Pons (tissue), 1 donor: ENCODE measurements at regions not wholly inside any gene's neighbourhood (a gene's known extent, or its start where the extent isn't known, plus 50 kb on each side); places are given as distances from the start of the nearest gene placed in this dataset.
"Not testable (repeated sequence)": the region's sequence is repeated elsewhere in the genome, so short reads cannot be mapped to it uniquely, and the experiment has no call there.

ENCODE experiments used
- DNase-seq: peaks from one replicate; pipeline ENCODE4 v3.0.0-alpha.2; 2016; ENCODE audit warnings: low spot score

DNA sequence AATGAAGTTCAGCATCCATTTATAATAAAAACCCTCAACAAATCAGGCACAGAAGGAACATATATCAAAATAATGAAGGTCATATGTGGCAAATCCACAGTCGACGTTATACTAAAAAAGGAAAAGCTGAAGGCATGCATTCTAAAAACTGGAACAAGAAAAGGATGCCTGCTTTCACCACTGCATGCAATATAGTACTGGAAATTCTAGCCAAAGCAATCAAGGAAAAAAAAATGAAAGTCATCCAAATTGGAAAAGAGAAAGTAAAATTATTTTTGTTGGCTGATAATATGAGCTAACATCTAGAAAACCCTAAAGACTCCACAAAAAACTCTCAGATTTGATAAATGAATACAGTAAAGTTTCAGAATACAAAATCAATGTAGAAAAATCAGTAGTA lies 1123.2 kb downstream of the TBL1XR1 start:
- no peak for DNase-seq

DNA sequence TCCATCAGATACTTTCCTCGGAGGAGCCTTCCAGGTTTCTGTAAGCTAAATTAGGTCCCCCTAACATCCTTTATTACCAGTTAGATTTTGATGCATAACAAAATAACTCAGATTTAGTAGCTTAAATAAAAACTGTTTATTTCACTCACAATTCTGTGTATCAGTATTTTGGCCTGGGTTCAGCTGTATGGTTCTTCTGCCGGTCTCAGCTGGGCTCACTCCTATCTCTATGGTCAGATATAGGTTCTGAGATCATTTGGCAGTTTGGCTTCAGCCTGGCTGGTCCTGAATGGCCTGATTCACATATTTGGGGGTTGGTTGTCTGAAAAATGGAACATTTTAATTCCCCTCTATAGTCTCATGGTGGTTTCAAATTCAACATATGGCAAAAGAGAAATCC lies 1125.3 kb downstream of the TBL1XR1 start:
- no peak for DNase-seq

DNA sequence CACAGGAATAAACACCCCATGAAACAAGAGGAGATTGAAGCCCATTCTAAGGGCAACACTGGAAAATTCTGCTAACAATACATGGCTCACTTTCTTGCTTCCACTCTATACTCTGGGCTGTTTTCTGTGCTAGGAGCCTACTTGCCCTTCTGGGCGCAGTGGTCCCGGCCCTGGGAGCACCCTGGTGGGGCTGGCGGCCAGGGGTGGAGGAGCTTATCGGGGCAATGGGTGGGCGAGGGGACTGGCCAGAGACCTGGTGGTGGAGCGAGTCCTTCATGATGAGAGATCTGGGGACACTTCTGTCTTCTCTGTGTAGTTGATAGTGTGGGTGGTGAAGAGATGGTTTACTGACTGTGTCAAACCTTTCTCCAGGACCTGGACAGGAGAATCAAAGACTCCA lies 1128.5 kb downstream of the TBL1XR1 start:
- DNase-seq, result no peak

DNA sequence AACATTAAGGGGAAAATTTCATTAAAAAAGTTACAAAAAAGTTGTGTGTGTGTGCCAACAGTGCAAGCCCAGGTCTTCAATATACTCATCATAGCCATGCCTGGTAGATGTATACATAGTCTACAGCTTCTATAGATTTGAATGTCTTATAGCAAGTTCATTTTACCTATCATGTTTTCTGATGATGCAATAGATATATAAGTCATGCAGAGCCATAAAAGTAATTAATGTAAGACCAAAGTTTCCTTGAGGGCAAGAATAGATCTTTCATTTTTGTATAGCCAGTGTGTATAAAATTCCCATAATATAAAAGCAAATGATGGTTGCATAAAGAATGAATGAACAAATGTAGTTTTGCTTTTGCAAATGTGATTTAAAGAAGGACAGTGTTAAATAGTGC lies 1138.4 kb downstream of the TBL1XR1 start:
- no peak for DNase-seq

DNA sequence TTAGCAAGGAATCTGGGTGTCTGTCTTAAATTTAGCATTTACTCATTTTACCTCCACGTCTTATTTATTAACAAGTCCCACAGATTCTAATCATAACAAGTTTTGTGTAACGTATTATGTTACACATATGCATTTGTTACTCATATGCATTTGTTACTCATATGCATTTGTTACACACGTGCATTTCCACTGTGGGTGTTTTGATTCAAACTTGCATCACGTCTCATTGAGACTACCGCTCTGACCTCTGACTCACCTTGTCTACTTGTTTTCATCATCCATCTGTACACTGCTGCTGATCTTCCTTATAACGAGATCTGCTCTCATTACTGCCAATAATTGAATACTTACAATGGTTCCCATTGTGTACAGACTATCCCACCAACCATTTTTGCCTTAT lies 1141.4 kb downstream of the TBL1XR1 start:
- DNase-seq, result no peak

DNA sequence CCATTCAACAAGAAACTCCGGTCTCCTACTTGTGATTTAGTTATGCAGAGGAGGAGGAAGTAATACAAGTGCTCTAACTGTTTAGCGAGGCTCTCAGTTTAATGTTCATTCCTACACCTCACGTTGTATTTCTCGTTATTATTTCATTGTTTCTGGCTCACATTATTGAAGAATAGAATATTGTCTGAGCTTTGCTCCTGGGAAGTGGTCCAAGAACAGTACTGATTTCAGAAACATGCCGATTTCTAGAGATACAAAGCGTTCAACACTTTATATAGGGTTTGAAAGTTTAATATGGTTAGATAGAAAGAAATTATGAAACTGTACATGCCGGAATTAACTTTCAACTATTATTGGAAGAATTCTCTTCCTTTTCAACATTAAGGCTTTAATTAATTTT lies 1145.5 kb downstream of the TBL1XR1 start:
- DNase-seq, result no peak

DNA sequence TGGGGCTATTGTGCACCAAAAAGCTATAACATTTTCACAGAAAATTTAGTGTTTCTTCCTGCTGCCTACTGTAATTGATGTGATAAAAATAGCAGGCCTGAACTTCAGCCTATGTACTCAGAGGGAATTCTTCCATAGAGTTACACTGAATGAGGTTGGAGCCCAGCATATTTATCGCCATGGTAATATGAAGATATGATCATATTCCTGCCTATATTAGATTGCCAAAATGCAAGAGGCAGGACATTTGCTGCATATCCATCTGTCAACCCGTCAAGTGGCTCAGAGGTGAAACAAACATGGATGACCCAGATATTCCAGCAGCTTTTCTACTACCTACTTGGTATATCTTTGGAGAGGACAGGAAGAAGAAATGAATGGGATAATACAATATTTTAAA lies 1150.6 kb downstream of the TBL1XR1 start:
- DNase-seq, result no peak

DNA sequence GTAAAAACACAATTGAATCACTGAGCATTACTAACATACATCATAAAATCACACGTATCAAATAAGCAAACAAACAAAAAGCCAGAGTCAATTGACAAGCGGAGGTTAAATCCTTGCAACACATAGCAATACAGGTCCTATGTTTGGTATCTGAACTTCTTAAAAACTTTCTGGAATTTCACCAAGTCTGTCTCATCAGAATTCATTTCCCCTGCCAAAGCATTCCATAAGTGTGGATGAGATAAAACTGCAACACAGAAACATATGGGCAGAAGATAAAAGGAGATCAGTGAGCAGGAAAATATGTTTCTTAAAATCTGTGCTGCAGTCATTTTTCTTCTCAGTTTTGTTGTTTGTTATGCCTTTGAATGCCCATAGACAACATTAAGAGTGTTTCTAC lies 1155.5 kb downstream of the TBL1XR1 start:
- DNase-seq, result no peak

DNA sequence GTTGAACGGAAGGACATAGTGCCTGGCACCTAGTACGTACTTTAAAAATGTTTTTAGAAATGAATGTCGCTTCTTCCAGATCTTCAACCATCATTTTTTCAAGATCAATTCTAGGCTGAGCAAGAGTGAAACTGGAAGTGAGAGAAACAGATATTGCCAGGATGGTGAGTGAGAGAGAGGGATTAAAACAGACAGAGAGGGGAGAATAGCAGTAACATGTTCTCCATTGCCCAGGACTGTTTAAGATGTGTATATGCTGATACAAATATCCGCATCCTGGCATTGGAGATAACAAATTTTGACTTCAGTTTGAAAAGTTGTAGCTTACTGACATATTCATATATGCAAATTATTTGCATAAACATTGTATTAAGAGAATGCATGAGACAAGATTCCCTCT lies 1156.1 kb downstream of the TBL1XR1 start:
- no peak for DNase-seq

DNA sequence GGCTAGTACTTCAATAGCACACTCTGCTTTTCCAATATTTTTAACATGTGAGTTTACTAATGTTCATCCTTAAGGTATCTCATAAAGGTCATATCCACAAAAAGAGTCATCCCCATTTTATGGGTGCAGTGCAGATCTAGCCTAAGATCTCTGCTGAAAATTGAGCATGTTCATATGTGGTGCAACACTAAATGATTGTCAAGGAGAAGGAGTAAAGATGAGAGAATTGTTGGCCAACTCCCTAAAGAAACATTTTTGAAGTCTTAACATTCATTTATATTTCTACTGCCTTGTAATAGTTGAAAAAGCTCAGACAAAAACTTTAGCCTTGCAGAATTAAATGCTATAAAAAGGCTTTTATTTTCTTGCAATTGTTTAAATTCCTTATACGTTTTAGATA lies 1159.6 kb downstream of the TBL1XR1 start:
- DNase-seq, result no peak

DNA sequence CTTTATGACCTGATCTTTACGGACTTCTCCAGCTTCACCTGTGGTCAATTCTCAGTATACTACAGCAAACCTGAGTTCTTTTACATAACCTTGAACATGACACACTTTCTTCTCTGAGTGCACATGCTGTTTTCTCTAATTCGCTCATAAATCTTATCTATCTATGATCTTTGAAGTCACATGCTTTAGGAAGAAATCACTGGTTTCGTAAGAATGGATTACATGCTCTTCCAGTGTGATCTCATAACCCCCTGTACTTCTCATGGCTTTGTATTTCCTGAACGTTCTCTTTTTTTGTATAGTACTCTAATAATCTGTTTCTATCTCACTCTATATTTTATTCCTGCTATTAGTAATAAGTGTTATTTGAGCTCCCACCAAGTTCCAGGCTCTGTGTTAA lies 1165.2 kb downstream of the TBL1XR1 start:
- DNase-seq, result no peak

DNA sequence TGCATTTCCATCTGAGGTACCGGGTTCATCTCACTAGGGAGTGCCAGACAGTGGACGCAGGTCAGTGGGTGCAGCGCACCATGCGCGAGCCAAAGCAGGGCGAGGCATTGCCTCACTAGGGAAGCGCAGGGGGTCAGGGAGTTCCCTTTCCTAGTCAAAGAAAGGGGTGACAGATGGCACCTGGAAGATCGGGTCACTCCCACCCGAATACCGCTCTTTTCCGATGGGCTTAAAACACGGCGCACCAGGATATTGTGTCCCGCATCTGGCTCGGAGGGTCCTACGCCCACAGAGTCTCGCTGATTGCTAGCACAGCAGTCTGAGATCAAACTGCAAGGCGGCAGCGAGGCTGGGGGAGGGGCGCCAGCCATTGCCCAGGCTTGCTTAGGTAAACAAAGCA lies 1157.1 kb downstream of the NAALADL2 start:
- not testable (repeated sequence) for DNase-seq

DNA sequence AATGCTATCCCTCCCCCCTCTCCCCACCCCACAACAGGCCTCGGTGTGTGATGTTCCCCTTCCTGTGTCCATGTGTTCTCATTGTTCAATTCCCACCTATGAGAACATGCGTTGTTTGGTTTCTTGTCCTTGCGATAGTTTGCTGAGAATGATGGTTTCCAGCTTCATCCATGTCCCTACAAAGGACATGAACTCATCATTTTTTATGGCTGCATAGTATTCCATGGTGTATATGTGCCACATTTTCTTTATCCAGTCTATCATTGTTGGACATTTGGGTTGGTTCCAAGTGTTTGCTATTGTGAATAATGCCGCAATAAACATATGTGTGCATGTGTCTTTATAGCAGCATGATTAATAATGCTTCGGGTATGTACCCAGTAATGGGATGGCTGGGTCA lies 1156.1 kb downstream of the NAALADL2 start:
- not testable (repeated sequence) for DNase-seq

DNA sequence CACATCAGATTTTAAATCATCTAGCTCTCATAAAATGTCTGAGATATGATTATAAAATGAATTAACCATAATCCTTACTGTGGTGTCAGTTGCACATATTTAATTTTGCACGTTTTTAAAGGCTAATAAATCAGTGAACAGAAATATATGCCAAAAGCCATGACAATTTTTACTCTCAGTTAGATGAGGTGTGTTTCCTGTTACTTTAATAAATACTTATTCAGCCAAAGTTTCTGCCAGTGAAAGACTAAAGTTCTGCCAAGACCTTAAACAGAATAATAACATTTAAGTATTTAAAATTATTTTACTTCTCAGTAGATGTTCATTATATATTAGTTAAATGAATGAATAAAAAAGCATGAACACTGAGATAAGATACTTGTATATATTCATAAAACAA lies 1150.1 kb downstream of the NAALADL2 start:
- DNase-seq, result no peak

DNA sequence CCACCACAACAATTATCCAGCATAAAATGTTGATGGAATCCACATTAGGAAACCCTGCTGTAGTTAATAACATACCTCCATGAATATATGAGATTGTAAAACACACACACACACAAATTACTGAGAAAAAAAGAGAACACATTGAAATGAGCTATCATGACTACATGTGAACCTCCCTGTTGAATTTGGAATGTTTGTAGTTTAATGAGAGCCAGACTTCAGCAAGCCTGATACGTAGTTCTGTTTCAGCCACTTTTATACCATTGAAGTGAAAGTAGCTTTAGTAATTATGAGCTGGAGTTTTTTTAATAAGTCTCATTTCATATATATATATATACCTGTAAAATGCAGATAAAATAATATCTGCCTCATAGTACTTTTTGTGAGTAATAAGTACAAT lies 1146.4 kb downstream of the NAALADL2 start:
- DNase-seq, result no peak

DNA sequence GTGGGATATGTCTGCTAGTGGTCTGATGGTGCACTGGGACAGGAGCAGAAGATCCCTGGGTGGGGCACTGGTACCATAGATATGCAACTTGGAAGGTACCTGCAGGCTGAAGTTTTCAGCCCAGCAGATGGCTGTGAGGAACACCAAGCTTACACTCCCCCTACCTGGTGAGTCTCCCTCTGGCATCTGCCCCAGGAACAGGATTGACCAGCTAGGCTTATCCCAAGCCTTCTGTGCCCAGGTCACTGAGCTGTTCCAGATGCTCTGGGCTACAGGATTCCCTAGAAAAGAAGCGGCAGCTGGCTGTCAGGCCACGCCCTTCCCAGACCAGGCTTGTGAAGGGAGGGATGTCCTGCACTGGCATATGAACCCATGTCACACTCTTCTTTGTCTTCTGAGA lies 1130.0 kb downstream of the NAALADL2 start:
- no peak for DNase-seq

DNA sequence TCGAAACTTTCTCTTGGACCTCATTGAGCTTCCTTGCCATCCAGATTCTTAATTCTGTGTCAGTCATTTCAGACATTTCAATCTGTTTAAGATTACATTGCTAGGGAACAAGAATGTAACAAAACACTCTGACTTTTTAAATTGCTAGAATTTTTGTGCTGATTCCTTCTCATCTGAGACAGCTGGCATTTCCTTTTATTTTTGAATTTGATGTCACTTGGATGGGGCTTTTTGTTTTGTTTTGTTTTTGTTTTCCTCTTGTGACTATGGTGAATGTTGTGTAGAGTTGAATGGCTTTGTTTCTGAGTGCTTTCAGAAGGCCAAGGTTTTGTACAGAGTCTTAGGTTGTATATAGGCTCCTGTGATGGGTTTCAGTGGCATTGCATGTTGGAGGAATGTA lies 1129.3 kb downstream of the NAALADL2 start:
- no peak for DNase-seq

DNA sequence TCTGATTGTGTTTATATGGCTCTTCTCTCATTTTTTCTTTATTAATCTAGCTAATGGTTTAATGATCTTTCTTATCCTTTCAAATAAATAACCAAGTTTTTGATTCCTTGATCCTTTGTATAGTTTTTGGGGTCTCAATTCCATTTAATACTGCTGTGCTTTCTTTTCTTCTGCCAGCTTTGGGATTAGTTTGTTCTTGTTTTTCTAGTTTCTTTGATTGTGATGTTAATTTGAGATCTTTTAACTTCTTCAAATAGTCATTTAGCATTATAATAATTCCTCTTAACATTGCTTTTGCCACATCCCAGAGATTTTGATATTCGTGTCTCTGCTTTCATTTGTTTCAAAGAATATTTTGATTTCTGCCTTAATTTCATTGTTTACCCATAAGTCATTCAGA lies 1126.6 kb downstream of the NAALADL2 start:
- DNase-seq, result no peak

DNA sequence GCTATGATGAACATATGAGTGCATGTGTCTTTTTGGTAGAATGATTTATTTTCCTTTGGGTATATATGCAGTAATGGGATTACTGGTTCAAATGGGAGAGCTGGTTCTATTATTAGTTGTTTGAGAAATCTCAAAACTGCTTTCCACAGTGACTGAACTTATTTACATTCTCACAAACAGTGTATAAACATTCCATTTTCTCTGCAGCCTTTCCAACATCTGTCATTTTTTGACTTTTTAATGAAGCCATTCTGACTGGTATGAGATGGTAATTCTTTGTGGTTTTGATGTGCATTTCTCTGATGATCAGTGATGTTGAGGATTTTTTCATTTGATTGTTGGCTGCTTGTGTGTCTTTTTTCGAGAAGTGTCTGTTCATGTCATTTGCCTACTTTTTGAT lies 1124.2 kb downstream of the NAALADL2 start:
- DNase-seq, result no peak

DNA sequence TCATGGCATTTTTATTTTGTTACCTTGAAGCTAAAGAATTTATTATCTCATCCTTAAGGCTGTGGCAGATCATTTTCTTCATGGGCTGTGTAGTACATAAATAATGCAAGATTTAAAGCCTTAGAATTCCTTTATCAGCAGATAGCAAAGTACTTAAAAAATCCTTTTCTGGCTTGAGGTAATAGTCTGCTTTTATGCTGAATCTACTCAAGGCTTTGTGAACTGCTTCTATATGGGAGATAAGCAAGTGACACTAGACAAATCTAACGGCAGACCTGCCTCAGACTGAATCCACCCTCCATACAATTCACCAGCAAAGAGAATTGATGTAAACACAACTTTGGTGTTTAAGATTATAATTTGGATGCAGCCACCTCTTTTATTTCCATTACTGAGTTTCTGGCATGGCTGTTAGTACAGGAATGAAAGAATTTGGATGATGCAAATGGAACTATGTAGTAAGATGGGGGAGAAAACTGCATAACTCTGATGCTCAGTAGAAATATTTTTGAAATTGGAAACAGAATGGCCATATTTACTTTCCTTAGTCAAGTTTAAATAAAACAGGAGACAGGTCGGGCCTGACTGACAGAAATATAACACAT lies 1121.5 kb downstream of the NAALADL2 start:
- no peak for DNase-seq

DNA sequence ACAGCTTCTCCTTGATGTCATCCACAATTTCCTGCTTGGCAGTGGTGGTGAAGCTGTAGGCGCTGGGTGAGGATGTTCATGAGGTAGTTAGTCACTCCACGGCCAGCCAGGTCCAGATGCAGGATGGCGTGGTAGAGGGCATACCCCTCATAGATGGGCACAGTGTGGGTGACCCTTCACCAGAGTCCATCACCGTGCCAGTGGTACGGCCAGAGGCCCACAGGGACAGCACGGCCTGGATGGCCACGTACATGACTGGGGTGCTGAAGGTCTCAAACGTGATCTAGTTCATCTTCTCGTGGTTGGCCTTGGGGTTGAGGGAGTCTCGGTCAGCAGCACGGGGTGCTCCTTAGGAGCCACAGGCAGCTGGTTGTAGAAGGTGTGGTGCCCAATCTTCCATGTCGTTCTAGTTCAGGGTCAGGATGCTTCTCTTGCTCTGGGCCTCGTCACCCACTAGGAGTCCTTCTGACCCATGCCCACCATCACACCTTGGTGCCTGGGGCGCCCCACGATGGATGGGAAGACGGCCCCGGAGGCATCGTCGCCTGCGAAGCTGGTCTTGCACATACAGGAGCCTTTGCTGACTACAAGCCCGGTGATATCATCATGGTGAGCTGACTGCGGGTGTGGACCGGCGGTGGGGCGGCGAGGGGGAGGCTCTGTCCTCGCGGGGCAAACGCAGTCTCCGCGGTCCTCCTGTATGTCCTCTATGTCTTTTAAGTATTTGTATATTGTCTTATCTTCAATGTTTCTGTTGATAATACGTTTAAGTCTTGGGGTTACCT lies 1119.0 kb downstream of the NAALADL2 start:
- DNase-seq, result no peak

DNA sequence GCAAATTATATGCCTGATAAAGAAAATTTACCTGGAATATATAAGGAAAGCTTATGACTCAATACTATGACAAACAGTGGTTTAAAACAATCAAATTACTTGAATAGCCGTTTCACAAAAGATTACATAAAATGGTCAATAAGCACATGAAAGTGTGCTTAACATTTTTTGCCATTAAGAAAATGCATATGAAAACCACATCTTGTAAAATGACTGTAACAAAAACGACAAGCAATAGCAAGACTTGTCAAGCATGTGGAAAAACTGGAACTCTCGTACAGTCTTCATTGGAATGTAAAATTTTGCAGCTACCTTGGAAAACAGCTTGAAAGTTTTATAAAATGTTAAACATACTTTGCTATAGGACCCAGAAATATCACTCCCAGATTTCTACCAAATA lies 1110.3 kb downstream of the NAALADL2 start:
- no peak for DNase-seq

DNA sequence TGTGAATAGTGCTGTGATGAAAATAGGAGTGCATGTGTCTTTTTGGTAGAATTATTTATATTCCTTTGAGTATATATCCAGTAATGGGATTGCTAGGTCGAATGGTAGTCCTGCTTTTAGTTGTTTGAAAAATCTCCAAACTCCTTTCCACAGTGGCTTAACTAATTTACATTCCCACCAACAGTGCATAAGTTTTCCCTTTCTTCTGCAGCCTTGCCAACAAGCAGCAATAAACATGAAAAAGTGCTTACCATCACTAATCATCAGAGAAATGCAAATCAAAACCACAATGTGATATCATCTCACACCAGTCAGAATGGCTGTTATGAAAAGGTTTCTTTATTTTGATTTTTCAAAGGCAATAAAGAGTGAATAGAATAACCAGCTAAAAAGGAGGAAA lies 1105.9 kb downstream of the NAALADL2 start:
- DNase-seq, result no peak

DNA sequence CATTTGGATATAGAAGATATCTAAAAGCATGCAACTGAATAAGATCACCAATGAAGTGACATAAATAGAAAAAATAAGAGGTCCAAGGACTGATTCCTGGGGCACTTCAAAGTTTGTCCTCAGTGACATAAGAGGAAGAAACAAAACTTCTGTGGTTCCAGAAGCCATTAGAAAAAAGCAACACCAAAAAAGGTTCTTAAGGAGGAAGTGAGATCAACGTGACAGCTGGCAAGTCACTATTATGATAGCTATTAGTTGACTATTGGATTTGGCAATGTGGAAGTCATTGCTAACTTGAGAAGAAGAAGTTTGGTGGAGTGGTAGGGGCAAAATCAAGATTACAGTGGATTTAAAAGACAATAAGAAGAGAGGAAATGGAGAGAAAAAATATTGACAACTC lies 1098.3 kb downstream of the NAALADL2 start:
- DNase-seq, result no peak
